Central memory CD4-positive, alpha-beta T cell (primary cell): ENCODE measurements at regions not wholly inside any gene's neighbourhood (a gene's known extent, or its start where the extent isn't known, plus 50 kb on each side); places are given as distances from the start of the nearest gene placed in this dataset.
"Not testable (repeated sequence)": the region's sequence is repeated elsewhere in the genome, so short reads cannot be mapped to it uniquely, and the experiment has no call there.

Experiments
- DNase-seq: peaks from one replicate; pipeline ENCODE4 v3.0.0; 2022

GRCh38 chr3:102038477-102039142 is 189.3 kb downstream of the NFKBIZ start:
- DNase-seq, result no peak

- not testable (repeated sequence) for DNase-seq
Observed at GRCh38 chr3:102040144-102040543, 190.8 kb downstream of the NFKBIZ start.

GRCh38 chr3:102053375-102053989 is 204.2 kb downstream of the NFKBIZ start:
- DNase-seq, result no peak

GRCh38 chr3:102054543-102055080 is 205.3 kb downstream of the NFKBIZ start:
- DNase-seq, result no peak

GRCh38 chr3:102057781-102058421 is 208.6 kb downstream of the NFKBIZ start:
- DNase-seq, result peak; percentile 70

GRCh38 chr3:102059145-102059943 is 210.0 kb downstream of the NFKBIZ start:
- no peak for DNase-seq

GRCh38 chr3:102060814-102061213 is 211.5 kb downstream of the NFKBIZ start:
- DNase-seq, result no peak

- DNase-seq, result no peak
Observed at GRCh38 chr3:102063572-102063971, 214.3 kb downstream of the NFKBIZ start.

- no peak for DNase-seq
Observed at GRCh38 chr3:102066470-102066869, 217.2 kb downstream of the NFKBIZ start.

- DNase-seq, result no peak
Observed at GRCh38 chr3:102068327-102068726, 219.0 kb downstream of the NFKBIZ start.

GRCh38 chr3:102068736-102069135 is 219.4 kb downstream of the NFKBIZ start:
- DNase-seq, result no peak

- no peak for DNase-seq
Observed at GRCh38 chr3:102069211-102069662, 219.9 kb downstream of the NFKBIZ start.

GRCh38 chr3:102074946-102075345 is 225.6 kb downstream of the NFKBIZ start:
- no peak for DNase-seq

- DNase-seq, result no peak
Observed at GRCh38 chr3:102078401-102078800, 229.1 kb downstream of the NFKBIZ start.

GRCh38 chr3:102078854-102079808 is 229.8 kb downstream of the NFKBIZ start:
- DNase-seq, result no peak

GRCh38 chr3:102079809-102080197 is 230.5 kb downstream of the NFKBIZ start:
- no peak for DNase-seq

GRCh38 chr3:102081572-102082289 is 232.4 kb downstream of the NFKBIZ start:
- DNase-seq, result no peak

GRCh38 chr3:102083473-102083872 is 234.2 kb downstream of the NFKBIZ start:
- no peak for DNase-seq

GRCh38 chr3:102084006-102084405 is 234.7 kb downstream of the NFKBIZ start:
- no peak for DNase-seq

- DNase-seq, result no peak
Observed at GRCh38 chr3:102084704-102085103, 235.4 kb downstream of the NFKBIZ start.
